ENCODE measurements at regions not wholly inside any gene's neighbourhood (a gene's known extent, or its start where the extent isn't known, plus 50 kb on each side); places are given as distances from the start of the nearest gene placed in this dataset.
"Not testable (repeated sequence)": the region's sequence is repeated elsewhere in the genome, so short reads cannot be mapped to it uniquely, and the experiment has no call there.

- DNase-seq = not testable (repeated sequence)
Measured at GRCh38 chr4:188438391-188438824, 299.2 kb downstream of the TRIML1 start.

DNA sequence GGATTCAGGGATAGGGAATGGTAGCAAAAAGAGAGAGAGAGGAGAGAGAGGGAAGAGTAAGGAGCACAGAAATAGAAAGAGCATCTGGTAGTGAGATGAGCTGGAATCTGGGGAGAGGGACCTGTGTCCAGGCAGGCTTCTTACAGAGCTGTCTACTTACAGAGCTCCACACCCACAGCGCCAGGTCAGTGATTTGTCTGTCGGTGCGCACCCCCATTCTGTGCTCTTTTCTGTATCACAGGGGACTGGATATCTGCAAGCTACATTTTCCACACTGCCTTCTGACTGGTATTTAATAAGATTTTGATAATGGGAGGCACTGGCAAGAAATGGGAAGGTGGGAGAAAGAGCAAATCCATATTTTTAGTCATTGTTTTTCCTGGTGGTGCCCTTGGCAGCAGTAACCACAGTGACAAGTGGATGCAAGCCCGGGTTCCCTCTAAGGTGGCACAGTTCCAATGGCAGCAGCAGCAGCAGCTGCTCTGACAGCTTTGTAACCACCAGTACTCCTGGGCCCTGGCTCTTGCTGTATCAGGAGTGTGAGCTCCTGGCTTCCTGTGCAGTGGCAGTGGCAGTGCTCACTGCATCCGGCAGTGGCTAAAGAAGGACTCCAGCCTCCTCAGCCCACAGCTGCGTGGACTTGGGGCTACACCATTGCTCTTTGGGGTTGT is 300.5 kb downstream of the TRIML1 start:
- DNase-seq = no peak

GRCh38 chr4:188444500-188444899 is 305.3 kb downstream of the TRIML1 start:
- no peak for DNase-seq

- DNase-seq = not testable (repeated sequence)
Measured at GRCh38 chr4:188448996-188449395, 309.8 kb downstream of the TRIML1 start.

GRCh38 chr4:188450571-188450970 is 311.3 kb downstream of the TRIML1 start:
- DNase-seq = no peak

DNA sequence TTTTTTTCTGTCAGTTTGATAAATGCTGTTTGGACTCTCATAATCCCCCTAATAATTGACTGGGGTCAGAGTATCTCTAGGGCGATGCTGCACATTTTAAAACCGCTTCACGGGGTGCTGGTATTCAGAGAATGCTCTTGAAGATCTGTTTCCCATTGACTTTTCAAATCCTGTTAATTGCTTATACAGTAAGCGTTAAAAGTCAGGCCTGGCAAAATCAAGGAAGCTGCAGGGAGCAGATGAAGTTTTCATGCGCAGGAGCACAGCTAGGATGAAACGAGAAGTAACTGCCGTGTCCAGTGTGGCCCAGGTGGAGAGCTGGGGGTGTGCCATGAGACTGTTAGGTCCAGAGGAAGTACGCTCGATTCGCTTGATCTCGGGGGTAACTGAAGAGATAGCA is 312.9 kb downstream of the TRIML1 start:
- no peak for DNase-seq

DNA sequence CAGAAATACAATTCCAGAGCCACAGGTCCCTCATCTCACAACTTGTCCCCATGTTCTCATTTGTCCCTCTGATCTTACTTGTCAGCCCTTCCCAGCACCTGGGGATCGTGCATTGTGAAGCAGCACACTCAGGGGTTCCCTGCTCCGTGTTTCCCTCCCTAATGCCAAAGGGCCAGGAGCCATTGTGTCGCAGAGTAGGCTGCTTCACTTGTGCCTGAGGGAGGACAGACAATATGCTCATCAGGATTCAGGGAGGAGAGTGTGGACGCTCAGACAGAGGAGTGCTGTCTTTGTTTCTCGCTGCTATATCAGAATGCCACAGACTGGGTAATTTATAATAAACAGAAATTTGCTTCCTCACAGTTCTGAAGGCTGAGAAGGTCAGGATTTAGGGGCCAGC is 315.3 kb downstream of the TRIML1 start:
- no peak for DNase-seq

DNA sequence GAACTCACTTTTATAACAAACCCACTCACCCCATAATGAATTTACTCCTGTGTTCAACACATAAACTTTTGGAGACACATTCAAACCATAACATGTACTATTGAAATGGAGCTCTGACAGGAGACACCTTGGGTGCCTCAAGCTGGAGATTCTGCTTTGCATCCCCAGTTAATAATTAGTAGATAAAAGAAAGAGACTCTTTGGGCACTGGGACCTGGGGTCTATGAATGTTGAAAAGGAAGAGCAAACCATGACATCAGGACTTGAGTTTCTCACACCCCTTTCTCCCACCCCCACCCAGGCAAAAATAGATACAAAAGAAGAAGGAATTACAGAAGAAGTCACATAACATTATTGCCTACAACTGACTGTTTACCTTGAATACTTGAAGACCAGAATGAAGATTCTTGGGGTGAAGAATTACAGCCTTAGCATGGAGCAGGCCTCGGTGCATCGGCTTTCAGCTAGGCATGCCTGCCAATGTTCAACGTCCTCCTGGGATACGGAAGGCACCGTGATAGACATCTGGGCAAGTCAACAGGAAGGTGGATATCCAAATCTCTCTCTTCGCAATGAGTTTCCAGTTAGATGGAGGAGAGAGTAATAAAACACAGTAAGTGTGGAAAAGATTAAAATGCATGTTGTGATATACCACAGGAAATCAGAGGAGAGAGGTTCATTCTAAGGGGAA is 316.0 kb downstream of the TRIML1 start:
- DNase-seq = no peak

GRCh38 chr4:188459381-188459780 is 320.1 kb downstream of the TRIML1 start:
- no peak for DNase-seq

DNA sequence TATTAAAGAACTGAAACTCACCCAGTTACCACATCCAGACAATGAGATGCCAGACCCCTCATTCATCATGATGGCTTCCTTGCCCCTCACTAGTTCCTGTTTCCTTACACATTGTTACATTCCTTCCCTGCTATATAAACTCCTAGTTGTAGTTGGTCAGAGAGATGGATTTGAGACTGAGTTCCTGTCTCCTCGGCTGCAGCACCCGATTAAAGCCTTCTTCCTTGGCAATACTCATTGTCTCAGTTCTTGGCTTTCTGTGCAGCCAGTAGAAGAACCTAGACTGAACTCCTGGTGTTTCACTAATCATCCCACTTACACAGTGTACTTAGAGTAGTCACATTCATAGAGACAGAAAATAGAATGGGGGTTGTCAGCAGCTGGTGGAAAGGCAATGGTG is 324.7 kb downstream of the TRIML1 start:
- DNase-seq = no peak

GRCh38 chr4:188466001-188466400 is 326.8 kb downstream of the TRIML1 start:
- DNase-seq = no peak

GRCh38 chr4:188484256-188484655 is 345.0 kb downstream of the TRIML1 start:
- no peak for DNase-seq

DNA sequence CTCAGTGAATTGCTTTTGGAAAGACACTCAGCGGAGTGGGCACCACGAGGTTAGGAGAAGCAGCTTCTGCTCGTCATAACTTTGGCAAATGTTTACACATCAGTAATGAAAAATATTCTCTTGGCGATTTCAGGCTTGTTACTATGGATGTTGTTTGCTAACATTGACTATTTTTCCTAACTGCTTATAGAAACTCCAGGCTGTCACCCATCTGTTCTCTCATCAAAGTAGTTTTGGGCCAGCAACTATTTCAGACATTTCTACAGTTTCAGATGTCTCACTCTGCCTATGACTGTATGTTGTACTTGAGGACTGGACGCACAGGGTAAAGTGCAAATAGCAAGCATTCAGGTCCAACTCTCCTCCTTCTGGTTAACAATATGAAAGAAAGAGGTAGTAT is 346.7 kb downstream of the TRIML1 start:
- DNase-seq = no peak

DNA sequence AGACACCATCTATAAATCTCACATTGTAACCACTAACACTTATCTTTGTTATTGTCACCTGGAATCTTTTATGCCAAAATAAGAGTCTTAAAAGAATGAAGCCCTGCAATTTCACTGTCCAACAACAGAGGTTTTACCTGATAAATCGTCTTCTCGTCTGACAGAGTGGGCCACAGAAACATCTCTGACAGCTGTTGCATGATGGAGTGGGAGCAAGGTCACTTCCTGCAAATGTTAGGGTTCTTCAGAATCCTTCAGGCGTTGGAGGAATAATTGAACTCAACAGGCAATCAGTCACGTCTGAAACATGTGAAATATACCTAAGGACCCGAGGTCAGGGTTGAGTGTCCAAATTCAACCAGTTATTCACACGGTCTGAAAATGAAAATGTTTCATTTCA is 353.6 kb downstream of the TRIML1 start:
- DNase-seq = no peak

DNA sequence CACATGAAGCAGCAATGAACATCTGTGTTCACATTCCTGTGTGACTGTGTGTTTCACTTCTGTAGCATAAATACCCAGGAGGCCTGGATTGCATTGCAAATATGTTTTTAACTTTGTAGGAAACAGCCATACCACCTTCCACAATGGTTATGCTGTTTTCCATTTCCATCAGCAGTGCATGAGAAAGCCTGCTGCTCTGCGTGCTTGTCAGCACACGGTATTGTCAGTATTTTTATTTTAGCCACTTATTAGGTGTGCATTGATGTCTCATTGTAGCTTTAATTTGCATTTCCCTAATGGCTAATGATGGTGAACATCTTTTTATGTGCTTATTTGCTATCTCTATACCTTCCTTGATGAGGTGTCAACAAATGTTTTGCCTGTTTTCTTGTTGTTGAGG is 355.9 kb downstream of the TRIML1 start:
- DNase-seq = no peak

- DNase-seq = no peak
Measured at GRCh38 chr4:188511431-188511830, 372.2 kb downstream of the TRIML1 start.

DNA sequence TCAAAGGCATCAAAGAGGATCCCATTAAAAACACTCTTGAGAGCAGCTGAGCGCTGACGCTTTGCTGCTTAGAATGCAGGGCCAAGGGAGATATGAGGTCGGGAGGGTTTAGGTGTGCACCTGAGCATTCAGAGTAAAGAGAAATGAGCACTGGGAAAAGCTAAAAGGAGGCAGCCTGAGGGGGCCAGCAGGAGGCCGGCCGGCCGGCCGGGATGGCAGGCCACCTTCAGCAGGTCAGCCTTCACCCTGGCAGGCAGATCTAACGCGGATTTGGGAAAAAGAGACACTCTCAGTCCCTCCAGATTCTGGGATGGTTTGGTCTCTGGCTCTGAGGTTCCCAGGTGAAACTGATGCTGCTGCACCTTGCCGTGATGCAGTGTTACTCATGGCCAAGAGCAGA is 393.5 kb downstream of the TRIML1 start:
- no peak for DNase-seq

DNA sequence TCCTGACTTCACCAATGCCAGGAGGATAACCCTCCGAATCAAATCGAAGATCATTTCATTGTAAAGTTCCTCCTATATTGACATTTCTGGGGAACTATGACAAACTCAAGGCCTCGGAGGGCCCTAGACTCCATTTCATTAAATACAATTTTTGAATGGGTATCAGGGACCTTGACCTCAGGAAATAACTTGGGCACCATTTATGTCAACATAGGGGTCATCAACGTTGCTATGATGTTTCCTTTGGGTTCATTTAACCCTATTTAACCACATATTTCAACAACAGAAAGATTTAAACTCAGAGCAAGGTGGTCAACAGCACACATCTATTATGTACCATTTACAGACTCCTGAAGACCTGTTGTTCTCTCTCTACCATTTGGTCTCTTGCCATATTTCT is 395.1 kb downstream of the TRIML1 start:
- DNase-seq = no peak

GRCh38 chr4:188534917-188535316 is 395.7 kb downstream of the TRIML1 start:
- DNase-seq = no peak

- no peak for DNase-seq
Measured at GRCh38 chr4:188536826-188537225, 397.6 kb downstream of the TRIML1 start.

DNA sequence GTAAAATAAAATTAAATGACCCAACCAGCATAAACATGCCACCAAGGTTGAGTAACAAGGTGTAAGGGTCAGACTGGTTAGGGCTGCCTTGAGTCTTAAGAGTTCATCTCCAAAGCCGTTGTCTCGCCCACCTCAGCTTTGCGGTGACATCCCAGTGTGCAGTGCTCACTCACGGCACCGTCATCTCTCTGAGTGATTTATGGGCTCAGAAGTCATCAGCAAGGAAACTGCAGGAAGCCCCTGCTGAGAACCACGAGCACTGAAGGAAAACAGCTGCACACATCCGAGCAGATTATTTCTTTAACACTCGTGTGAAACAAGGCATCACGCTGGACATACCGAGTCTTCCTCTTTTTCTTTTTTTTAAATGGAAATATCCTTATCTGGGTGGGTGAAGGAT is 411.1 kb downstream of the TRIML1 start:
- DNase-seq = no peak

- no peak for DNase-seq
Measured at GRCh38 chr4:188551156-188551555, 411.9 kb downstream of the TRIML1 start.

DNA sequence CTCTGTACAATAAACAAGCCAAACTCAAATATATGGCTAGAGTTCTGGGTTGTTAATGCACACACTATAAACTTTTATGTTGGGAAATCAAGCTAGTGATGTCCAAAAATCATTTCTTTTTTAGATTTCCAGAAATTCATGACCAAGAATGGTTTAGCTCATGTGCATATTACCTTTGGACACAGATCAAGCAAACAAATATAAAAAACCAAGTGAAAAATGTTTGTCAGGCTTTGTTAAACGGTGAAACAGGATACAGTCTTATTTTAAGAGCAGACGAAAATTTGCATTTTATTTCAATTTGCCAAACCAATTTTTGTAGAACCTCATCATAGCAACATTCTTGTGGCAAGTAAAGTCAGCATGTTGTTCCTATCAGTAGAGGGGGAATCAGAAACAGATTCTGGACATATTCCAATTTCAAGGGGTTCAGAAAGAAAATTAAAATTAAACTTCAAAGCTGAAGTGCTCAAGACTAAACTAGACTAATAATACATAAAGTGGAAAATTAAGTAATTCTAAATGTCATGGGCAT is 413.6 kb downstream of the TRIML1 start:
- no peak for DNase-seq

GRCh38 chr4:188554413-188554812 is 415.2 kb downstream of the TRIML1 start:
- DNase-seq = no peak

DNA sequence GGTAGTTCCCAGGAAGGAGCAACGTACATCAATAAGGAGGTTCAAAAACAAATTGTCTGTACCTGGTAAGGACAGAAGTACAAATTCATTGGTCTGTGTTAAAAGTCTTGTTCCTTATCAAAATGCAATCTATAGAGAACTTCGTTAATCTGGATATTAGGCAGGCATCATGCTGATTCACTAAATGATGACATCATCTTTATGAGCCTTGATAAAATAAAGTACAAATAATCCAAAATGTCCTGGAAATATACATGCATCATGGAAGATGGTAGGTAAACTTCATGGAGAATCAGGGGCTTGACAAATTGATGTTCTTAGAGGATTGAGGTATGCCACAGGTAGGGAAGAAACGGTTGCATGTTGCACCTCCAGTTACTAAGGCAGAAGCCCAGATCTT is 433.9 kb downstream of the TRIML1 start:
- no peak for DNase-seq

Measured in stimulated activated CD4-positive, alpha-beta T cell treated with anti-CD3 and anti-CD28 coated beads, Interleukin-2, amount 100 ng/mL, for 24 hours (primary cell).